Common myeloid progenitor, CD34-positive (primary cell): ENCODE measurements at regions not wholly inside any gene's neighbourhood (a gene's known extent, or its start where the extent isn't known, plus 50 kb on each side); places are given as distances from the start of the nearest gene placed in this dataset.

ENCODE experiments used
- CTCF ChIA-PET: fragments of 350-600 bp; sonication (Branson Sonifier 250); formaldehyde crosslinking; loops from one replicate; lab custom pipeline; 2021; ENCODE audit warnings: antibody characterized with exemption; lab: Charles Lee
- POLR2A ChIA-PET: fragments of 350-600 bp; sonication (Branson Sonifier 250); formaldehyde crosslinking; loops from one replicate; lab custom pipeline; 2021; ENCODE audit warnings: antibody characterized with exemption; lab: Charles Lee
- DNase-seq, 3 donors: peaks; one replicate each; pipeline versions ENCODE4 v3.0.0 to v3.0.0-alpha.2; 2013
- H3K27ac ChIP-seq, 2 experiments: 1 replicate in 1 of 2; 2 replicates in 1 of 2; pipeline ENCODE4 v1.7.0; 2013; ENCODE audit warnings: inconsistent platforms in 2 of 2, low read length in 2 of 2, mild to moderate bottlenecking in 2 of 2, low read depth in 1 of 2, moderate library complexity in 1 of 2; ENCODE audit not compliant: severe bottlenecking in 2 of 2, insufficient read depth in 1 of 2, poor library complexity in 1 of 2
- H3K27me3 ChIP-seq, 5 experiments: replicated peaks in 2 of 5; 1 replicate in 3 of 5; 2 replicates in 2 of 5; pipeline versions ENCODE4 v1.6.1 to v1.7.0; 2013; ENCODE audit warnings: low read length in 4 of 5, mild to moderate bottlenecking in 2 of 5, moderate library complexity in 2 of 5, inconsistent platforms in 1 of 5; ENCODE audit not compliant: insufficient read depth in 5 of 5, control insufficient read depth in 4 of 5
- H3K36me3 ChIP-seq, 4 experiments: 1 replicate in 2 of 4; 2 replicates in 2 of 4; pipeline versions ENCODE4 v1.6.1 to v1.7.0; 2013; ENCODE audit warnings: low read length in 3 of 4, control low read depth in 1 of 4, mild to moderate bottlenecking in 1 of 4; ENCODE audit not compliant: control insufficient read depth in 4 of 4, insufficient read depth in 4 of 4
- H3K4me1 ChIP-seq, 4 experiments: 1 replicate in 3 of 4; 2 replicates in 1 of 4; pipeline versions ENCODE4 v1.6.1 to v1.7.1; 2013; ENCODE audit warnings: low read length in 3 of 4, mild to moderate bottlenecking in 3 of 4, control low read depth in 1 of 4, inconsistent platforms in 1 of 4, moderate library complexity in 1 of 4; ENCODE audit not compliant: control insufficient read depth in 4 of 4, insufficient read depth in 4 of 4; ENCODE audit errors: control extremely low read depth in 1 of 4
- H3K4me3 ChIP-seq, 7 experiments: 1 replicate in 4 of 7; 2 replicates in 3 of 7; pipeline versions ENCODE4 v1.5.1 to v1.7.0; 2013; ENCODE audit warnings: mild to moderate bottlenecking in 7 of 7, low read length in 6 of 7, moderate library complexity in 6 of 7, inconsistent platforms in 2 of 7, low read depth in 2 of 7, control low read depth in 1 of 7; ENCODE audit not compliant: insufficient read depth in 4 of 7, control insufficient read depth in 1 of 7; ENCODE audit errors: extremely low read depth in 1 of 7
- H3K9me3 ChIP-seq, 5 experiments: 1 replicate in 4 of 5; 2 replicates in 1 of 5; pipeline versions ENCODE4 v1.6.1 to v1.7.1; 2013; ENCODE audit warnings: low read length in 4 of 5, mild to moderate bottlenecking in 2 of 5, inconsistent platforms in 1 of 5, low read depth in 1 of 5, moderate library complexity in 1 of 5; ENCODE audit not compliant: control insufficient read depth in 4 of 5, insufficient read depth in 2 of 5; ENCODE audit errors: control extremely low read depth in 1 of 5
- WGBS: methylation state at CpG from one replicate; pipeline ENCODE4 v1.1.5; 2013; ENCODE audit not compliant: insufficient coverage; 5-methylcytosine and 5-hydroxymethylcytosine counted together

GRCh38 chr6:79334674-79335073 is 100.2 kb upstream of the HMGN3 start:
- ChIA-PET CTCF (no interaction called here), POLR2A (no interaction called here)
- no peak for DNase-seq
- Histone ChIP-seq H3K36me3 (no peaks in the 10 kb centered on the region), H3K4me3 (no peak overlapping the region), H3K9me3 (no peaks in the 10 kb centered on the region), H3K27ac (no peak overlapping the region), H3K27me3 (peaks cover 0 to 2% (median 0%) of the 10 kb centered on the region in 5 experiments), H3K4me1 (no peaks in the 10 kb centered on the region)
- 97% methylated on average over 4 of the region's 4 CpGs for WGBS

- POLR2A ChIA-PET = no interaction called here
- H3K4me3 ChIP-seq = no peak overlapping the region
- H3K4me1 ChIP-seq = no peaks in the 10 kb centered on the region
- WGBS = no CpG with 5 or more reads among the region's 2 CpGs
- H3K27me3 ChIP-seq = no peaks in the 10 kb centered on the region
- DNase-seq = no peak
- no peaks in the 10 kb centered on the region for H3K36me3 ChIP-seq
- no peaks in the 10 kb centered on the region for H3K9me3 ChIP-seq
- CTCF ChIA-PET = no interaction called here
- H3K27ac ChIP-seq = no peak overlapping the region
Measured at GRCh38 chr6:79330704-79331103, 96.2 kb upstream of the HMGN3 start.

GRCh38 chr6:79313254-79313653 is 78.8 kb upstream of the HMGN3 start:
- no peaks in the 10 kb centered on the region for H3K27me3 ChIP-seq
- no peaks in the 10 kb centered on the region for H3K9me3 ChIP-seq
- H3K27ac ChIP-seq = no peak overlapping the region
- no peak overlapping the region for H3K4me3 ChIP-seq
- 96% methylated on average over 5 of the region's 5 CpGs for WGBS
- POLR2A ChIA-PET = no interaction called here
- CTCF ChIA-PET = no interaction called here
- DNase-seq = no peak
- H3K4me1 ChIP-seq = no peaks in the 10 kb centered on the region
- H3K36me3 ChIP-seq = no peaks in the 10 kb centered on the region

GRCh38 chr6:79307321-79308036 is 73.0 kb upstream of the HMGN3 start:
- Histone ChIP-seq H3K36me3 (no peaks in the 10 kb centered on the region), H3K27me3 (no peaks in the 10 kb centered on the region), H3K4me1 (no peaks in the 10 kb centered on the region), H3K4me3 (no peak overlapping the region), H3K27ac (no peak overlapping the region), H3K9me3 (no peaks in the 10 kb centered on the region)
- 94% methylated on average over 5 of the region's 7 CpGs for WGBS
- no peak for DNase-seq
- CTCF ChIA-PET = no interaction called here
- POLR2A ChIA-PET = no interaction called here

- WGBS = no CpG with 5 or more reads among the region's 2 CpGs
- H3K4me3 ChIP-seq = no peak overlapping the region
- no peak for DNase-seq
- no peak overlapping the region for H3K27ac ChIP-seq
- H3K27me3 ChIP-seq = no peaks in the 10 kb centered on the region
- ChIA-PET CTCF (no interaction called here), POLR2A (no interaction called here)
- no peaks in the 10 kb centered on the region for H3K4me1 ChIP-seq
- H3K9me3 ChIP-seq = no peaks in the 10 kb centered on the region
- no peaks in the 10 kb centered on the region for H3K36me3 ChIP-seq
Measured at GRCh38 chr6:79305020-79305419, 70.5 kb upstream of the HMGN3 start.

- 100% methylated on average over 4 of the region's 4 CpGs for WGBS
- H3K36me3 ChIP-seq = no peaks in the 10 kb centered on the region
- H3K27me3 ChIP-seq = no peaks in the 10 kb centered on the region
- ChIA-PET CTCF (no interaction called here), POLR2A (no interaction called here)
- H3K4me3 ChIP-seq = no peak overlapping the region
- no peak for DNase-seq
- H3K27ac ChIP-seq = no peak overlapping the region
- H3K9me3 ChIP-seq = no peaks in the 10 kb centered on the region
- H3K4me1 ChIP-seq = no peaks in the 10 kb centered on the region
Measured at GRCh38 chr6:79302341-79302740, 67.9 kb upstream of the HMGN3 start.

GRCh38 chr6:79301290-79301689 is 66.8 kb upstream of the HMGN3 start:
- no peaks in the 10 kb centered on the region for H3K9me3 ChIP-seq
- ChIA-PET POLR2A (no interaction called here), CTCF (no interaction called here)
- H3K27me3 ChIP-seq = no peaks in the 10 kb centered on the region
- H3K4me3 ChIP-seq = no peak overlapping the region
- H3K27ac ChIP-seq = no peak overlapping the region
- no peaks in the 10 kb centered on the region for H3K4me1 ChIP-seq
- no peaks in the 10 kb centered on the region for H3K36me3 ChIP-seq
- DNase-seq = no peak
